HG03565 (cell line): ENCODE measurements at regions not wholly inside any gene's neighbourhood (a gene's known extent, or its start where the extent isn't known, plus 50 kb on each side); places are given as distances from the start of the nearest gene placed in this dataset.

ENCODE experiments used
- ATAC-seq: cut with Tn5 transposase; IDR thresholded peaks from one replicate; pipeline ENCODE4 v1.9.1; 2021; ENCODE audit warnings: mild to moderate bottlenecking, moderate library complexity; ENCODE audit not compliant: unreplicated experiment

- ATAC-seq: no peak
These were observed 152.3 kb upstream of the ZNF516 start for GRCh38 chr18:76647322-76647721.

- ATAC-seq: no peak
These were observed 149.5 kb upstream of the ZNF516 start for GRCh38 chr18:76644580-76644979.

GRCh38 chr18:76643996-76644395 is 149.0 kb upstream of the ZNF516 start:
- ATAC-seq: no peak

GRCh38 chr18:76643199-76643598 is 148.2 kb upstream of the ZNF516 start:
- ATAC-seq: no peak

- ATAC-seq: no peak
These were observed 145.4 kb upstream of the ZNF516 start for GRCh38 chr18:76640438-76640837.

- ATAC-seq: no peak
These were observed 139.5 kb upstream of the ZNF516 start for GRCh38 chr18:76634564-76634963.

- ATAC-seq: no peak
These were observed 138.7 kb upstream of the ZNF516 start for GRCh38 chr18:76633588-76634269.

DNA sequence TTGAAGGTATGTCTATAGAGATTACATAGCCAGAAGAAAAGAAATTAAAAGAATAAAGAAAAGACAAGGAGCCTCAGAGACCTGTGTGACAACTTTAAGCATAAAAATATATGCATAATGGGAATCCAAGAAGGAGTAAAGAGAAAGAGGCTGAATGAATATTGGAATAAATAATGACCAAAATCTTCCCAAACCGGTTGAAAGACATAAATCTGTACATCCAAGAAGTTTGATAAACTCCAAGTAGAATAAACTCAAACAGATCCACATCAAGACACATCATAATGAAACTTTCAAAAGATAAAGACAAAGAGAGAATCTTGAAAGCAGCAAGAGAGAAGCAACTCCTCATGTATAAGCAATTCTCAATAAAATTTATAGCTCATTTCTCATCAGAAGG is 132.4 kb upstream of the ZNF516 start:
- ATAC-seq: no peak

- no peak for ATAC-seq
These were observed 131.9 kb upstream of the ZNF516 start for GRCh38 chr18:76626991-76627390.

- no peak for ATAC-seq
These were observed 127.6 kb upstream of the ZNF516 start for GRCh38 chr18:76622651-76623050.

GRCh38 chr18:76621782-76622495 is 126.9 kb upstream of the ZNF516 start:
- no peak for ATAC-seq

GRCh38 chr18:76621226-76621625 is 126.2 kb upstream of the ZNF516 start:
- no peak for ATAC-seq

DNA sequence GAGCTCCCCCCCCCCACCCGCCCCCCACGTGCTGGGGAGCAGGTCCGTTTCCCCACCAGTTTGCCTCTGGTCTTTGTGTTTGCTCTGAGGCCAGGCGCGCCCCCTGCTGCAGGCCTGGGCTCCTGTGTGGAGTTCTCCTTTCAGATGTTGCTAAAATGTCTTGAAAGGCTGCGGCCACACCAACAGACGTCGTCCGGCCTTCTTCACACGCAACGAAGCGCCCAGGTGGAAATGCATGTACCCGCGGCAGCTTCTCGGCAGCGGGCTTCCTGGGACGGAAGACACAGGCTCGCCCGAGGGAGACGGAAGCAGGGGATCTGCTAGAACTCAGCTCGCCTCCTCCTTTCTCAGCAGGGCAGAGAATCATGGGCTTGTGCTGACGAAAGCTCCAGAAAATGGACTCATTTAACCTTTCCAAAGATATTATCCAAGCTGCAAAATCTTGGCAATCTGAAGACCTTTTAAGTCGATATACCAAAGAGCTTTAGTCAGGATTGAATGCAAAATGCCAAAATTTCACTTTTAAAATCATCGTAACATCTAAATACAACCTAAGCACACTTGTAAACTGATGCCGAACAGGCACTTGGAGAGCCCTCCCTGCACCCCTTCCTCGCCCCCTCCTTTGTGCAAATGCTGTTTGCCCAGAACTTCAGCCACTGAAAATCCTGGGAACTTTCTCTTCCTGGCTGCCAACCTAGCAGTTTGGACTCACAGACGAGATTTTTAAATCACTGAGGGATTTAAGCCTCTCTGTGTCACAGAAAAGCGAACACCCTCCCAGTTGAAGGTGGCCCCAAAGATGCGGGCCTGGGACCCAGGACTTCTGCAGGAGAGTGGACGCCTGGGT is 125.5 kb upstream of the ZNF516 start:
- ATAC-seq: peak; percentile 89

- ATAC-seq: no peak
These were observed 124.7 kb upstream of the ZNF516 start for GRCh38 chr18:76619621-76620315.

DNA sequence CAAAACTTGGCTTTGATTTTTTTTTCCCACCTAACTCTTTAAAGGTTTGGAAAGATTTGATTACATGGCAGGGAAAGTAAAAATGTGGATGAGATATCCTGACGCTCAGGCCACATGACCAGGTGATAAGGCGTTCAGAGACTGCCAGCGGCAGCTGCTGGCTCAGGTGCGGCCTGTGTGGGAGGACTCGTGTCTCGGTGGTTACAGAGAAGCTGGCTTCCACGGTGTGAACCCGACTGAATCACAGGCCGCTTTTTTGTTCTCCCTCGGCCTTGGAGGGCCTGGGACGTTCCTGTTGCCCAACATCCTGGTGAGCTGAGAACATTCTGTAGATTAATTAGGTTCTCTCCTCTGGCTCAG is 124.2 kb upstream of the ZNF516 start:
- ATAC-seq: no peak

DNA sequence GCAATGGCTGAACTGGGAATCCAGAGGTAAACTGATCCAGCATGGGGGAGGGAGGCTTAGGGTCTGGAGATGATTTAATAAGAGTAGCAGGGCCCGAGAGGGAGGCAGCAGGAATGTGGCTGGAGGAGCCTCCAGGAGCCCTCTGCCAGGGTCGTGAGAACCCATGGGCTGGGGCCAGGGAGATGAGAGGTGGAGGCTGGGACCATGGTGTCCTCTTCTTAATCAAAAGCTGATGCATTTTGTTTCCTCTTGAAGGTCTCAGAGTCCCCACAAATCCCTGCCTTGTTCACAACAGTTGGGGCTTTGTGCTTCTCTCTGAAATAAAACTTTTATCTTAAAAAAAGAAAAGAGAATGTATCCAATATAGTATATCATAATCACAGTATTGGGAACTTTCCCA is 123.7 kb upstream of the ZNF516 start:
- ATAC-seq: no peak

DNA sequence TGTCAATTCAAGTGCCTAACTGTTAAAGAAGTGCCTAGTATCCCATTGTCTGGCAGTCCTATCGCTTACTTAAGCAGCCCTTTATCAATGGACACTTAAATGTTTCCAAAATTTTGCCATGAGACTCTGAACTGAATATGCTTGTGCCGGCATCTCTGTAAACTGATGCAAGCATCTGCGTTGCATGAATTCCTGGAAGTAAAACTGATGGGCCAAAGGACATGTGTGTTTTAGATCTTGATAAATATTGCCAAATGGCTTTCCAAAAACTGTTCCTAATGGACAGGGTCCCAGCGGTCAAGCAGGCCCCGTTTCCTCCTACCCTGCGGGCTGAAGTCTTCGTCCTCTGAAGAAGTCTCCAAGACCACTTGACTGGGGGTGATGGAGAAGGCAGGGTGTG is 121.3 kb upstream of the ZNF516 start:
- no peak for ATAC-seq

- ATAC-seq: no peak
These were observed 120.2 kb upstream of the ZNF516 start for GRCh38 chr18:76615065-76615733.

DNA sequence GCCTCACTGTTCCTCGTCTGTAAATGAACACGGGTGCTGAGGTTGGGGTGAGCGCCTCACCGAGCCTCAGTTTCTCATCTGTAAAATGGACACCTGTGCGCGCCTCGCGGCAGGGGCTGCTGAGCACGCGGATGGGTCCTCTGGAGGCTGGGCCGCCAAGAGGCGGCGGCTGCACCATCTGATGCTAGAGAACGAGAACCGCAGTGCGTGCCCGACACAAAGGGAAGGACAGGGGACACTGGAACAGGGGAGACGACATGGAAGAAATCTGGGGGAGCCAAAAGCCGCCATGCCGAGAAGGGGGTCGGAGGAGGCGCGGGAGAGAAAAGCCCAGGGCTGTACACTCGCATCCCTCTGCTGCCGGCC is 118.7 kb upstream of the ZNF516 start:
- no peak for ATAC-seq

DNA sequence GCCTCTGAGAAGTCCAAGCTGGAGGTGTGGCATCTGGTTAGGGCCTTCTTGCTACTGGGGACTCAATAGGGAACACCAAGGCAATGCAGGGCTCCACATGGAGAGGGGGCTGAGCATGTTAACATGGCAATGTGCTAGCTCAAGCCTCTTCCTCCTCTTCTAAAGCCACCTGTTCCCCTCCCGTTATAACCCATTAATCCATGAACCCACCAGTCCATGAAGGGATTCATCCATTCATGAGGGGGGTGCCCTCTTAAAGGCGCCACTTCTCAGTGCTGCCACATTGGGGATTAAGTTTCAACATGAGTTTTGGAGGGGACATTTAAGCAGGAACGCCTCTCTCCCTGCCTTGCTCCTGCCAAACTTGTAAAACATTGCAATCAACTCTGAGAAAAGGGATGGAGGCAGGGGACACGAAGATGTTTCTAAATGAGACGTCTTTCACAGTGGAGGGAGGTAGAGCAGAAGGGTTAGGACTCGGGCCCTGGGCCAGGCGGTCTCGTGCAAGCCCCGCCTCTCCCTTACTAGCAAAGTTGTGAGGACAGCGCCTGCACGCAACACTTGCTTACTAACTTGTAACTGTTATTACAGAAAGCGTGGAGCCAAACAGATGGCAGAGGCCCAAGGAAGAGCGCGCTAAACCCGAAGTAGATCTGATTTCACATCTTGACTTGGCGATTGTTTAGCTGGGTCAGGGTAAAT is 118.2 kb upstream of the ZNF516 start:
- ATAC-seq: no peak
